HG03378 (cell line): ENCODE measurements at regions not wholly inside any gene's neighbourhood (a gene's known extent, or its start where the extent isn't known, plus 50 kb on each side); places are given as distances from the start of the nearest gene placed in this dataset.

ENCODE experiments used
- ATAC-seq: cut with Tn5 transposase; IDR thresholded peaks from one replicate; pipeline ENCODE4 v1.9.1; 2021; ENCODE audit warnings: mild to moderate bottlenecking, moderate library complexity; ENCODE audit not compliant: unreplicated experiment

DNA sequence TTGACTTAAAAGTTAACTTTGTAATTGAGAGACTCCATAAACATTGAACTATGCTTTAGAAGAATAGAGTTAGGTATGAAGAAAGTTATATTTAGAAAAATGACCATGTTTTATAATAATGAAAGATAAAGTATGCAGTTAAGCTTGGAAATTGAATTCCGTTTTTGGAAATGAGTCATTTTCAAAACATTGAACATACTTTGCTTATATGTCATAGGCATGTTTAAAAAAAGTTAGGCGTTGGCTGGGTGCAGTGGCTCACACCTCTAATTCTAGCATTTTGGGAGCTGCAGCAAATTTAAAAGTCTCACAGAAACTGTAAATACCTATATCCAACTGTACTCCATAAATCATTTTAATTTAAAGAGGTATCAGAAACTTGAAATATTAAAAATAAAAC is 607.4 kb downstream of the CBLN2 start:
- ATAC-seq, result no peak

DNA sequence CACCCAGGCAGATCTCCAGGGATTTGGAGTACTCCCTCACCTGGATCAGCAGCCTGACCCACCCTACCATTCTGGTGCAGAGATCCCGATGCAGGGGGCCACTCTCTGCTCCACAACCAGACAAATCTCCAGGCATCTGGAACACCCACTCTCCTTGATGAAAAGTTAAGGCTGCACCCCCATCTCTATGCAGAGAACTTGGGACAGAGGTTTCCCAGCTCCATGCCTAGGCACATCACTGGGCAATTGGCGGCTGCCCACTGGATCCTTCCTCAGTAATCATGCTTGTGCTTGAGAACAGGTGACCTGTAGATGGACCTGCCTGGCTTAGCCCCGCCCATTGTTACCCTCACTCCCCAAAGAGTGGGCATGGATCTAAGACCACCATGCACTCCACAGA is 624.9 kb downstream of the CBLN2 start:
- no peak for ATAC-seq

GRCh38 chr18:71913641-71914040 is 630.5 kb downstream of the CBLN2 start:
- ATAC-seq, result no peak

DNA sequence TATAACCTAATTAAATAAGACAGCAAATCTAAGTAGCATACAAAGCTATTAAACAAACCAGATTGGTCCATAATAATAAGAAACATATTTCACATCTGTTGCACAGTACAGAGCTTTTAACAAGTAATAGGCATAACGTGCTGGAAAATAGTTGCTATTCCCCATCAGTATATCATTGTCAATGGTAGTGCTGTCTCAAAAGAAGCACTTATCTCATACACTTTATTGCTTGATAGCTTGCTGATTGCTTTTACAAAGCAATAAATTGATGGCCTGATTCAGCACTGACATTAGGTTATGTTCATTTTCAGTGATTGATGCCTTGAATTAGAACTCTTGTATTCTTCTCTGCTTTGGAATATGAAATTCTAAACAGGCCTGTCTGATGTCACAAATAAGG is 641.7 kb downstream of the CBLN2 start:
- no peak for ATAC-seq

DNA sequence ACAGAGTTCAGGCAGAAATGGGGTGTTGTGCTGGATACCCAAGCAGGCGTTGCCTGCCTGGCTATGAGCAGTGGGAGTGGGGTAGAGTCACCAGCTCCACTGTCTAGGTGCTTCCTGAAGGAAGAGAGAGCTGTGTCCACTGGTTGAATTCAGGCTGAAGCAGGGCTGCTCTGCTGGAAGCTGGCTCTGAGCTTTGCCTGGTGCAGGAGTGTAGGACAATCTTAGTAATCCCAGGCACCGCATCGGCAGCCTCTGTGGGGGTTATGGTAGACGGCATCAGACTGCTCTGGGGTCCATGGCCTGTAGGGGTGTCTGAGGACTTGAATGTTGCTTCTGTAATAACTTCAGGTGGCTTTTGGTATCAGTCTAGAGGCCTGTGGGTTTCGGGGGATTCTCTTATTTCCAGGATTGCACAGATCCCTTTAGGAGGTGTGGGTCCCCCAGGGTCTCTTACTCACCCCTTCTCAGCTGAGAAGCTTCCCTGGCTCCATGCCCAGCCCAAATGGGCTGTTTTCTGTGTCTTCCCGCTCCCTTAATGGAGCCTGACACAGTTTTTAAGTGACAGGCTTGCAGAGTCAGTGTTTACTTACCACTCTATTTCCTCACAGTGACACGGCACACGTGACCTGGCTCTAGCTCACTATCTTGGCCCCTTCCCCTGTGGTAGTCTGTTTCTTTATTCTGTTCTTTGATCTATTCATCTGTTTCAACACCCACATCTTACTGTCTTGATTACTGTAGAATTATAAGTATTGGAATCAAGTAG is 644.3 kb downstream of the CBLN2 start:
- ATAC-seq, result no peak

DNA sequence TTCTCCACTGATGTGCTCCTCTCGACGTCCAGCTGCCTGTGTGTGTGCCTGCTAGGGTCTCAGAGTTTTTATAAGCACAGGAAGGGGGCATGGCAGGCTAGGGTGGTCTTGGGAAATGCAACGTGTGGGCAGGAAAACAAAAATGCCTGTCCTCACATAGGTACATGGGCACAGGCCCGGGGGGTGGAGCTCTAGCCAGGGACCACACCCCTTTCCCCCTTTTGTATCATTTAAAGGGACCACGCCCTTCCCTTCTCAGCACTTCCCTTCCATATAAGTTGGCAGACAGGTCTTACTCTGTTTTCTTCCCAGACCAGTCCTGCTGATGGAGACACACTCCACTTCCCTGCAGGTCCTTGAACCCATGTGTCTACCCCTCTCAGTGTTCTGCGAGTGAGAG is 645.0 kb downstream of the CBLN2 start:
- ATAC-seq, result no peak

DNA sequence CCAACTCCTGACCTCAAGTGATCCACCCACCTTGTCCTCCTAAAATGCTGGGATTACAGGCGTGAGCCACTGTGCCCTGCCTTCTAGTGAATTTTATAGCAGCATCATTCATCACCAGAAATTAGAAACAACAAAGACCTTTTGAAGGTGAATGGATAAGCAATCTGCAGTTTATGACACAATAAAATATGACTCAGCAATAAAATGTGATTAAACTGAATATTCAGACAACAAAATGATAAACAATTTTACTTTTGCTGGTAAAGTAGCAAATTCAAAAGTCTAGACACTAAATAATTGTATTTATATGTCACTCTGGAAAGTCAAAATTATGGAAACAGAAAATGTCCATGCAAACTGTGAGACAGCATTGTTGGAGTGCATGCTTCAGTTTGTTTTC is 656.6 kb downstream of the CBLN2 start:
- ATAC-seq, result no peak

GRCh38 chr18:71878226-71878625 is 665.9 kb downstream of the CBLN2 start:
- ATAC-seq, result no peak

- ATAC-seq, result no peak
Observed at GRCh38 chr18:71873695-71874094, 670.4 kb downstream of the CBLN2 start.

DNA sequence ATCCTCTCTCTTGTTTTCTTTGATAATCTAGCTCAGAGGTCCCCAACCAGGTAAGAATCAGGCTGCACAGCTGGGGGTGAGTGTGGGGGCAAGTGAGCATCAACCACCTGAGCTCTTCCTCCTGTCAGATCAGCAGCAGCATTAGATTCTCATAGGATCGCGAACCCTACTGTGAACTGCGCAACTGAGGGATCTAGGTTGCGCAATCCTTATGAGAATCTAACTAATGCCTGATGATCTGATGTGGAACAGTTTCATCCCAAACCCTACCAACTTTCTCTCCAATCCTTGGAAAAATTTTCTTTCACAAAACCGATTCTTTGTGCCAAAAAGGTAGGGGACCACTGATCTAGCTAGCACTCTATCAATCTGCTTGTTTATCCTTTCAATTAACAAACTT is 678.3 kb downstream of the CBLN2 start:
- ATAC-seq, result no peak

- no peak for ATAC-seq
Observed at GRCh38 chr18:71850602-71851001, 693.5 kb downstream of the CBLN2 start.

DNA sequence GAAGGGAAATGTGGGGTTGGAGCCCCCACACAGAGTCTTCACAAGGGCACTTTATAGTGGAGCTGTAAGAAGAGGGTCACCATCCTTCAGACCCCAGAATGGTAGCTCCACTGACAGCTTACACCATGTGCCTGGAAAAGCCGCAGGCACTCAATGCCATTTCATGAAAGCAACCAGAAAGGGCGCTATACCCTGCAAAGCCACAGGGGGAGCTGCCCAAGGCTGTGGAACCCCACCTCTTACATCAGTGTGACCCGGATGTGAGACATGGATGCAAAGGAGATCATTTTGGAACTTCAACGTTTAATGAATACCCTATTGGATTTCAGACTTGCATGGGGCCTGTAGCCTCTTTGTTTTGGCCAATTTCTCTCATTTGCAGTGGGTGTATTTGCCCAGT is 694.7 kb downstream of the CBLN2 start:
- no peak for ATAC-seq

GRCh38 chr18:71846716-71847115 is 697.4 kb downstream of the CBLN2 start:
- ATAC-seq, result no peak

GRCh38 chr18:71844814-71845213 is 699.3 kb downstream of the CBLN2 start:
- ATAC-seq, result no peak

DNA sequence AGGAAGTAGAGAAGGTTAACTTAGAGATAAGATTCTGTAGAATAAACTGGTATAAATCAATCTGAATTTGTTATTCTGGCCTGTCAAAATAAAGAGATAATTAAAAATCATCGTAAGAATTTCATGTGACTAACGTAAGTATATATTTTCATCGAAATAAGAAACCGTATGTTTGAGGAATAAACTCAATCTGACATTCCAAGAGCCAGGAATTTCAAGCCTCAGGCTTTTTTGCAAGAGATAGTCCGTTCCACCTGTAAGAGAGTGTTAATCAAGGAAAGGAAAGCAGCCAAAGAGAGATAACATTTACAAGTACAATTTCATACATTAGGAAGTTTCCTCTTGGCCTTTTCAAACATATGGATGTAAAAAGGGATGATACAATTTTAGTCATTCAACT is 701.5 kb downstream of the CBLN2 start:
- ATAC-seq, result no peak

DNA sequence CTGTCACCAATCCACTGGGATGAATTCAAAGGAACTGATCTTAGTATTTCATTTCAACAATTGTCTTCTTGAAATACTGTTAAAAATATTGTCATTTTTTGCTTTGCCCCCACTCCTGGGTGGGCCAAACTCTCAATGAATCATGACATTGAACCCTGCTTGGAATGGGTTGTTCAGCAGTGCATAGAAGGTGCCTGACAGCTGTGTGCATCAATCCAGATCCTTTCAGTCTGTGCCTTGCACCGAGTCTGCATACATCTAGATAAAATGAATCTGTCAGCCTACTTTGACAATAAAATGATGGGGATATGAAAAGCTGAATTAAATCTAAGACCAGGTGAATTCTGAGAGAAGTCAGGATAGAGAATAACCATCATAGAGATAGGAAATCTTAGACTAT is 706.6 kb downstream of the CBLN2 start:
- no peak for ATAC-seq

DNA sequence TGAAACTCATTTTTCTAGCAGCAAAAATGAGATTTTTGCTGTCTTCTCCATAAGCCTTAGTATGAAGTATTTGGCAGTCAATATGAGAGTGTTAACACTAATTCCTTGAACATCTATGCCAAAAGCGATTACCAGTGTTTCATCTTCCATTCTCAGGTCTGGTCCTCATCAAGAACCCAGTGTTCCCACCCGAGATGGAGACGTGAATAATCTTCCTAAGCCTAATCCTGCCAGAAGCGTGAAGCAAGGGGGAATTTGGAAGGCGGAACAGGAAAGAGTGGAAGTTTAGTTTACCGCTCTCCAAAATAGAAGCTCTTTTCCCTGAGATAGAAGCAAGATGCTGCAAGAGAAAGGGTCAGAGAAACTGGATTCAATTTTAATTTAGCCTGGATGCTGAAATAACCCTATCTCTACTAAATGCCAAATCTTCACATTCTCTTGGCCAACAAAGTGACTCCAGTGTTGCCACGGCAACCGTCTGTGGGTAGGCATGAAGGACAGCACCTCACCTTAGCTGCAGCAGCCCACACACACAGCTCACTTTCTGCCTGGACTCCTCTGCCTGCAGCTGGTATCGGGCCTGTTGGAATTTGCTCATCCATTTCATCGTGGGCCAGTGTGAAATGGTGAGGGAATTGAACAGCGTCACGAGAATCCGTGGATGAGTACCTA is 711.1 kb downstream of the CBLN2 start:
- no peak for ATAC-seq

GRCh38 chr18:71831039-71831438 is 713.1 kb downstream of the CBLN2 start:
- no peak for ATAC-seq

DNA sequence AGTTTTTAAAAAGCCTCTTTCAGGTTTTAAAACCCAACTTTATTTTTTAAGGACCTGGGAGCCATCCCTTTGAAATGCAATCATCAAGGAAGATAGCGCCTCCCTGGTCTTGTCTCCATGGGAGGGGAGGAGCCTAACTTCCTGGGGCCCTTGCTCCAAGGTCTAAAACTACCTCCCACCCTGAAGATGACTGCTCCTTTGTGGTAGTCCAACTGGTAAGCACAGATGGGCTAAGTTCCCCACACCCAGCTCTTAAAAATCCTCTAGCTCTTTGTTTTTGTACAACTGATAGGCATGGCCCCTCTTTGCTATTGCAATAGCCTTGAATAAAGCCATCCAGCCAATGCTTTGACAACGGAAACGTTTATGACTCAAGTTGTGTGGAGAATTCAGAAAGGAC is 716.8 kb downstream of the CBLN2 start:
- ATAC-seq, result no peak

DNA sequence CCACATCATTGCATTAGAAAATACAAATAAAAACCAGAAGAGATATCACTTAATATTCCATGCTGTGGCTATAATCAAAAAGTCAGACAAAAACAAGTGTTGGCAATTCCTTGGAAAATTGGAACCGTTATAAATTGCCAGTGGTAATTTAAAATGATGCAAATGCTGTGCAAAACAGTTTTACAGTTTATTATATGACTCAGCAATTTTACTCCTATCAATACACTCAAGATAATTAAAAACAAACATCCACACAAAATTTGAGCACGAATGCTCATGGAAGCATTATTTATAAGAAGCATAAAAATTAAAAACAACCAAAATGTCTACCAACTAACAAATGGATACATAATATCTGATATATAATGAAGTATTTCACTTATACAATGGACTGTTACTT is 728.8 kb downstream of the CBLN2 start:
- ATAC-seq, result no peak

DNA sequence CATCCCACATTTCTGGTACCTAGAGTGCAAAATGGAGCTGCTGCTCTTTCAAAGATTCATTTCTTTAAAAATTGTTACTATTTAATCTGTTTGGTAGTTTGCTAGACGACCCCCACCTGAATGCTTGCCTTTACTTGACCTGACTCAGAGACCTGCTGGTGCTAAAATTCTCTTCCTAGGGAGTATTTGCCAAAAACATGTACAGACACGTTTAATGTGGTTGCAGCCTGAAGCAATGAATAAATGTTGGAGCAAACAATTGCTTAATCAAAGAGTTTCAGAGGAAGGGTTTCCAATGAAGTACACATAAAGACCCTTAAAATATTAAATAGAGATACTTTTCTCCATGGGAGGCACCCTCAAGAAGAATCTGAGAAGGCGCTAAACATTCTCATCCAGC is 734.4 kb downstream of the CBLN2 start:
- ATAC-seq, result no peak

DNA sequence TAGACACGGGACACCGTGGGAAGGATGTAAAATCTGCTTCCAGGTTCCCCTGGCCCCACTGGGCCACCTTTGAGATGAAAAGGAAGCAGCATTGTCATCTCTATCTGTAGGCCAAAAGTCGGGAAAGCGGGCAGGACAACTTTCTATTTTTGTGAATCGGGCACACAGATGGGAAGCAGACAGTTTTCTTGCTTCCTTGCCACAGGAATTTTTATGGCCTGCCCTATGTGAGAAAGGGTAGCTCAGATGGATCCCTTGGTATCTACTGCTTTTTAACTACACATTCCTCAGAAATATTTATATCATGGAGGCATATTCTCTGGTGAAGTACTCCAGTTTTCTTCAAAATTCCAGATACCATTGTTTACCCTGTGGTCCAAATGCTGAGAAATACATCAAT is 735.5 kb downstream of the CBLN2 start:
- ATAC-seq, result no peak

DNA sequence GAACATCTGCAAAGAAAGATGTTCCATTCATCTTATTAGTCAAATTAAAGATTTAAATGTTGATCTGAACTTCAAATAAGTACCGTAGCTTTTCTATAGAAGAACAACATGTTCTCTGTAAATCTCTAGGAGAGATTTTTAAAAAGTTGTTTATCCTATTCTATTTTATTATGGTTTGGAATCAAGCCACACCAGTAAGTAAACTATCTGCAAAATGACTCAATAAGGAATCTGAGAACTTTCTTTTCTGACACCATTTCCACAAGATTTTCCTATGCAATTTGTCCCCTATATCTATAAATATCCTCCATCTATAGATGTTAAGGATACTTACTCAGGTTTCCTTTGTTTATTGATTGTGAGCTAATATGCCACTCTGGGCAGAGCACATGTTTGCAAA is 736.6 kb downstream of the CBLN2 start:
- ATAC-seq, result no peak
